Peyer's patch (tissue), 4 donors: ENCODE measurements at regions not wholly inside any gene's neighbourhood (a gene's known extent, or its start where the extent isn't known, plus 50 kb on each side); places are given as distances from the start of the nearest gene placed in this dataset.

Experiments
- POLR2A ChIP-seq, 2 donors: fragments of 450-650 bp; IDR thresholded peaks; one replicate each; pipeline ENCODE4 v1.5.1; 2017; ENCODE audit warnings: antibody characterized with exemption in 2 of 2, mild to moderate bottlenecking in 2 of 2, moderate library complexity in 2 of 2
- TF ChIP-seq, protein P1 (sequence below), 6 experiments: fragments of 450-650 bp in 4 of 6; fragments of 200-600 bp in 2 of 6; sonication (generic) in 1 of 6; IDR thresholded peaks; one replicate each; pipeline ENCODE4 v1.5.1; 2017 to 2019; ENCODE audit warnings: antibody characterized with exemption in 6 of 6, mild to moderate bottlenecking in 3 of 6, moderate library complexity in 1 of 6

DNA sequence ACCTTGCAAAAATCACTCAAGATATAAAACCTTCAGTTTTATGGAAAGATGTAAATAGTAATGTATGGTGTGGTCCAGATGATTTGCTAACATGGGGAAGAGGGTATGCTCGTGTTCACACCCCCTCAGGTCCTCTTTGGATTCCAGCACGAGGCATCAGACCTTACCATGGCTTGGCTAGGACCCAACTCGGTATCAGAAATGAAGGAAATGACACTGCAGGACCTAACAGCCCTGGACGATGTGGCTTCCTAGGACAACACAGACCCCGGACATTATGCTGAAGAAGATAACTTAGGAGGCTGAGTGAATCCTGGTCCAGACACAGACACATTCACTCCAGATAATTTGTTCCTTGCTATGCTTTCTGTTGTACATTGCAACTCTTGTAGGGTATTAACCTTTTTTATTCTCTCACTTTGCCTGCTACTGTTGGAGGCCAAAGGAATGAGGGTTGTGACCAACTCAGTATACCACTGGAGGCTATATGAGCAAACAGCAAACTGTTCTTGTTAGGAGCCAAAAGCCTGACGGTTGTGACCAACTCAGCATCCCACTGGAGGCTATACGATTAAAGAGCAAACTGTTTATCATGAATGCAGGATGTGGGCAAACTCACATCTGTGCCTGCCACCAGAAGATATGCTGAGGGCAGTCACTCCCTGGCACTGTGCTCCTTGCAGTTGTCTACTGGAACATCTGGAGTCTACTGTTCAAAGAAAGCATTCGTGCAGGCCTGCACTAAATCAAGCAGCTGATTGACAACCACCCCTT, 121.7 kb downstream of the ZNF429 start:
- TF ChIP-seq, protein P1, sequence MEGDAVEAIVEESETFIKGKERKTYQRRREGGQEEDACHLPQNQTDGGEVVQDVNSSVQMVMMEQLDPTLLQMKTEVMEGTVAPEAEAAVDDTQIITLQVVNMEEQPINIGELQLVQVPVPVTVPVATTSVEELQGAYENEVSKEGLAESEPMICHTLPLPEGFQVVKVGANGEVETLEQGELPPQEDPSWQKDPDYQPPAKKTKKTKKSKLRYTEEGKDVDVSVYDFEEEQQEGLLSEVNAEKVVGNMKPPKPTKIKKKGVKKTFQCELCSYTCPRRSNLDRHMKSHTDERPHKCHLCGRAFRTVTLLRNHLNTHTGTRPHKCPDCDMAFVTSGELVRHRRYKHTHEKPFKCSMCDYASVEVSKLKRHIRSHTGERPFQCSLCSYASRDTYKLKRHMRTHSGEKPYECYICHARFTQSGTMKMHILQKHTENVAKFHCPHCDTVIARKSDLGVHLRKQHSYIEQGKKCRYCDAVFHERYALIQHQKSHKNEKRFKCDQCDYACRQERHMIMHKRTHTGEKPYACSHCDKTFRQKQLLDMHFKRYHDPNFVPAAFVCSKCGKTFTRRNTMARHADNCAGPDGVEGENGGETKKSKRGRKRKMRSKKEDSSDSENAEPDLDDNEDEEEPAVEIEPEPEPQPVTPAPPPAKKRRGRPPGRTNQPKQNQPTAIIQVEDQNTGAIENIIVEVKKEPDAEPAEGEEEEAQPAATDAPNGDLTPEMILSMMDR (IDR thresholded peaks at IDR 0.05) = no peak
- no peak for TF ChIP-seq POLR2A (IDR thresholded peaks at IDR 0.05)
